GM12892 (cell line): ENCODE measurements at regions not wholly inside any gene's neighbourhood (a gene's known extent, or its start where the extent isn't known, plus 50 kb on each side); places are given as distances from the start of the nearest gene placed in this dataset.
"Not testable (repeated sequence)": the region's sequence is repeated elsewhere in the genome, so short reads cannot be mapped to it uniquely, and the experiment has no call there.

Experiments used
- DNase-seq: peaks from one replicate; pipeline ENCODE4 v3.0.0; 2011; ENCODE audit not compliant: insufficient read length
- FAIRE-seq: peaks from 2 replicates; lab custom pipeline; 2011; peaks lifted over from hg19 to GRCh38; lab: Jason Lieb, UNC
- POLR2A ChIP-seq: IDR thresholded peaks from 2 replicates; pipeline ENCODE4 v1.6.1; 2011; ENCODE audit warnings: low read depth, low read length, control low read depth
- POLR2AphosphoS5 ChIP-seq: IDR thresholded peaks from 2 replicates; pipeline ENCODE4 v1.6.1; 2011; ENCODE audit warnings: low read depth, low read length, control low read depth
- TAF1 ChIP-seq: IDR thresholded peaks from 2 replicates; pipeline ENCODE4 v1.6.1; 2011; ENCODE audit warnings: low read depth, mild to moderate bottlenecking, control low read depth, low read length, borderline replicate concordance

GRCh38 chr7:67918158-67918557 lies 921.5 kb downstream of the TYW1 start:
- no peak for DNase-seq
- no peak for FAIRE-seq
- no peak for TF ChIP-seq POLR2AphosphoS5
- TF ChIP-seq POLR2A: no peak
- no peak for TF ChIP-seq TAF1

GRCh38 chr7:67923286-67923685 lies 926.7 kb downstream of the TYW1 start:
- DNase-seq (no peak), FAIRE-seq (no peak)
- no peak for TF ChIP-seq POLR2AphosphoS5
- no peak for TF ChIP-seq TAF1
- no peak for TF ChIP-seq POLR2A

- FAIRE-seq (no peak), DNase-seq (no peak)
- TF ChIP-seq TAF1 (no peak), POLR2AphosphoS5 (no peak), POLR2A (no peak)
Observed at GRCh38 chr7:67928141-67928540, 931.5 kb downstream of the TYW1 start.

GRCh38 chr7:67936447-67936846 lies 939.8 kb downstream of the TYW1 start:
- DNase-seq, FAIRE-seq: not testable (repeated sequence)

GRCh38 chr7:67940400-67940799 lies 943.8 kb downstream of the TYW1 start:
- DNase-seq (no peak), FAIRE-seq (no peak)
- TF ChIP-seq POLR2AphosphoS5: no peak
- no peak for TF ChIP-seq POLR2A
- no peak for TF ChIP-seq TAF1

GRCh38 chr7:67947191-67947590 lies 950.6 kb downstream of the TYW1 start:
- DNase-seq (no peak), FAIRE-seq (no peak)
- TF ChIP-seq POLR2A (no peak), POLR2AphosphoS5 (no peak), TAF1 (no peak)

GRCh38 chr7:67947646-67948045 lies 951.0 kb downstream of the TYW1 start:
- no peak for FAIRE-seq
- no peak for DNase-seq
- TF ChIP-seq POLR2AphosphoS5: no peak
- TF ChIP-seq TAF1: no peak
- no peak for TF ChIP-seq POLR2A

- FAIRE-seq: no peak
- TF ChIP-seq POLR2AphosphoS5 (no peak), POLR2A (no peak), TAF1 (no peak)
Observed at GRCh38 chr7:67950321-67951083, 953.9 kb downstream of the TYW1 start.

GRCh38 chr7:67955061-67955460 lies 958.4 kb downstream of the TYW1 start:
- FAIRE-seq (no peak), DNase-seq (no peak)

More at GRCh38 chr7:67950321-67951083, 953.9 kb downstream of the TYW1 start:
- no peak for DNase-seq

GRCh38 chr7:67962863-67963262 lies 966.2 kb downstream of the TYW1 start:
- no peak for TF ChIP-seq POLR2A
- no peak for TF ChIP-seq POLR2AphosphoS5
- TF ChIP-seq TAF1: no peak
- DNase-seq: no peak
- FAIRE-seq: no peak

More at GRCh38 chr7:67955061-67955460, 958.4 kb downstream of the TYW1 start:
- TF ChIP-seq POLR2AphosphoS5: no peak
- no peak for TF ChIP-seq TAF1
- no peak for TF ChIP-seq POLR2A

- FAIRE-seq: no peak
- no peak for DNase-seq
- no peak for TF ChIP-seq POLR2A
- TF ChIP-seq POLR2AphosphoS5: no peak
- TF ChIP-seq TAF1: no peak
Observed at GRCh38 chr7:67976490-67976889, 979.9 kb downstream of the TYW1 start.

GRCh38 chr7:67983486-67983885 lies 986.9 kb downstream of the TYW1 start:
- no peak for DNase-seq
- no peak for FAIRE-seq
- no peak for TF ChIP-seq TAF1
- TF ChIP-seq POLR2A: no peak
- no peak for TF ChIP-seq POLR2AphosphoS5

- TF ChIP-seq TAF1 (no peak), POLR2A (no peak)
- FAIRE-seq: no peak
- DNase-seq: no peak
Observed at GRCh38 chr7:67984326-67984725, 987.7 kb downstream of the TYW1 start.
